22Rv1 (cell line): ENCODE measurements at regions not wholly inside any gene's neighbourhood (a gene's known extent, or its start where the extent isn't known, plus 50 kb on each side); places are given as distances from the start of the nearest gene placed in this dataset.

Experiments
- H3K27ac ChIP-seq: fragments of 450-650 bp; 2 replicates; pipeline ENCODE4 v1.5.1; 2017
- CTCF ChIP-seq: fragments of 450-650 bp; IDR thresholded peaks from 2 replicates; pipeline ENCODE4 v1.5.1; 2017; ENCODE audit warnings: mild to moderate bottlenecking
- ZFX ChIP-seq: fragments of 450-650 bp; IDR thresholded peaks from 2 replicates; pipeline ENCODE4 v1.6.1; 2017; ENCODE audit warnings: antibody characterized with exemption, borderline replicate concordance

GRCh38 chr1:213466541-213466940 lies 415.5 kb downstream of the RPS6KC1 start:
- TF ChIP-seq ZFX = no peak
- TF ChIP-seq CTCF = no peak
- H3K27ac ChIP-seq = no peak overlapping the region

GRCh38 chr1:213474054-213474453 lies 423.0 kb downstream of the RPS6KC1 start:
- TF ChIP-seq CTCF (no peak), ZFX (no peak)
- no peak overlapping the region for H3K27ac ChIP-seq

GRCh38 chr1:213481395-213481794 lies 430.4 kb downstream of the RPS6KC1 start:
- H3K27ac ChIP-seq = no peak overlapping the region
- no peak for TF ChIP-seq ZFX
- TF ChIP-seq CTCF = no peak

- no peak for TF ChIP-seq ZFX
- TF ChIP-seq CTCF = no peak
Measured at GRCh38 chr1:213484333-213484732, 433.3 kb downstream of the RPS6KC1 start.

GRCh38 chr1:213484758-213485157 lies 433.7 kb downstream of the RPS6KC1 start:
- H3K27ac ChIP-seq = no peak overlapping the region
- TF ChIP-seq ZFX = no peak
- TF ChIP-seq CTCF = no peak

More at GRCh38 chr1:213484333-213484732, 433.3 kb downstream of the RPS6KC1 start:
- no peak overlapping the region for H3K27ac ChIP-seq

GRCh38 chr1:213486488-213486887 lies 435.4 kb downstream of the RPS6KC1 start:
- H3K27ac ChIP-seq = no peak overlapping the region
- TF ChIP-seq CTCF (no peak), ZFX (no peak)

- no peak for TF ChIP-seq CTCF
- no peak for TF ChIP-seq ZFX
- H3K27ac ChIP-seq = no peak overlapping the region
Measured at GRCh38 chr1:213491468-213491867, 440.4 kb downstream of the RPS6KC1 start.
